K562 (cell line): ENCODE measurements at regions not wholly inside any gene's neighbourhood (a gene's known extent, or its start where the extent isn't known, plus 50 kb on each side); places are given as distances from the start of the nearest gene placed in this dataset.

Source experiments
- ATAC-seq: fragments of 200-7000 bp; cut with Tn5 transposase; 3 replicates; pipeline ENCODE4 v1.9.1; 2020; ENCODE audit warnings: moderate library complexity
- BruUV-seq: library from RNA; stranded (reverse); fragments of 400-500 nt; replicated peaks from 2 replicates; lab custom pipeline; 2021; lab: Mats Ljungman, UMichigan
- CTCF ChIA-PET: fragments of 300-600 bp; formaldehyde crosslinking; extraction: SDS; loops from one replicate; lab custom pipeline; 2021; ENCODE audit warnings: low intra/inter-chr PET ratio; lab: Yijun Ruan, JAX
- POLR2A ChIA-PET: fragments of 300-600, 350-650 bp; sonication (Branson Sonifier 250); formaldehyde crosslinking; extraction: SDS; loops from one replicate; lab custom pipeline; 2021; ENCODE audit warnings: antibody characterized with exemption, inconsistent platforms; lab: Yijun Ruan, JAX
- DNase-seq, 4 experiments: peaks; one replicate each; pipeline versions ENCODE4 v3.0.0 to v3.0.0-alpha.2; 2011 to 2018; ENCODE audit warnings: low spot score in 3 of 4, mixed read lengths in 3 of 4; ENCODE audit errors: extremely low read depth in 1 of 4
- FAIRE-seq: peaks from 2 replicates; lab custom pipeline; 2011; peaks lifted over from hg19 to GRCh38; lab: Jason Lieb, UNC
- H2AFZ ChIP-seq: 2 replicates; pipeline ENCODE4 v1.6.0; 2011; ENCODE audit warnings: low read depth, low read length, control low read depth, inconsistent platforms
- H3K27ac ChIP-seq: fragments of 200-600 bp; 3 replicates; pipeline ENCODE4 v1.8.0; 2011; ENCODE audit warnings: low read depth, mild to moderate bottlenecking, control low read depth, inconsistent platforms, low read length, moderate library complexity, mixed read lengths; ENCODE audit errors: extremely low read depth
- H3K27me3 ChIP-seq, 2 experiments: fragments of 300-600 bp in 1 of 2; 2 replicates in 1 of 2; 3 replicates in 1 of 2; pipeline versions ENCODE4 v1.6.0 to v1.8.0; 2011; ENCODE audit warnings: inconsistent platforms in 2 of 2, low read length in 2 of 2, mild to moderate bottlenecking in 1 of 2, mixed read lengths in 1 of 2, moderate library complexity in 1 of 2; ENCODE audit not compliant: control insufficient read depth in 2 of 2, insufficient read depth in 2 of 2
- H3K36me3 ChIP-seq: fragments of 300-600 bp; 3 replicates; pipeline ENCODE4 v1.8.0; 2011; ENCODE audit warnings: mild to moderate bottlenecking, low read length, inconsistent platforms; ENCODE audit not compliant: control insufficient read depth, insufficient read depth
- H3K4me1 ChIP-seq, 2 experiments: fragments of 200-600 bp in 1 of 2; replicated peaks in 1 of 2; 2 replicates in 1 of 2; 3 replicates in 1 of 2; pipeline versions ENCODE4 v1.5.1 to v1.8.0; 2011; ENCODE audit warnings: inconsistent platforms in 2 of 2, low read length in 2 of 2, mild to moderate bottlenecking in 1 of 2, mixed read lengths in 1 of 2, moderate library complexity in 1 of 2; ENCODE audit not compliant: control insufficient read depth in 2 of 2, insufficient read depth in 2 of 2
- H3K4me2 ChIP-seq: 2 replicates; pipeline ENCODE4 v1.6.1; 2011; ENCODE audit warnings: low read length, control low read depth, inconsistent platforms, mixed read lengths; ENCODE audit not compliant: insufficient read depth
- H3K4me3 ChIP-seq: fragments of 200-600 bp; sonication (generic), shearing (Covaris generic); 2 replicates; pipeline ENCODE4 v1.5.1; 2016; ENCODE audit warnings: control low read depth, inconsistent platforms
- H3K79me2 ChIP-seq: fragments of 200-600 bp; 3 replicates; pipeline ENCODE4 v1.8.0; 2011; ENCODE audit warnings: low read length, inconsistent platforms; ENCODE audit not compliant: control insufficient read depth, insufficient read depth
- H3K9ac ChIP-seq, 2 experiments: 2 replicates each; pipeline versions ENCODE4 v1.6.0 to v1.6.1; 2011; ENCODE audit warnings: low read depth in 2 of 2, low read length in 2 of 2, control low read depth in 1 of 2, inconsistent platforms in 1 of 2, mild to moderate bottlenecking in 1 of 2, mixed read lengths in 1 of 2; ENCODE audit not compliant: insufficient read depth in 1 of 2
- H3K9me1 ChIP-seq: one replicate; pipeline ENCODE4 v1.6.0; 2011; ENCODE audit warnings: inconsistent platforms, mild to moderate bottlenecking, low read length, moderate library complexity; ENCODE audit not compliant: control insufficient read depth, insufficient read depth
- H3K9me3 ChIP-seq: replicated peaks from 2 replicates; pipeline ENCODE4 v1.5.1; 2011; ENCODE audit warnings: low read depth, low read length, inconsistent platforms; ENCODE audit not compliant: control insufficient read depth, insufficient read depth
- H4K20me1 ChIP-seq: replicated peaks from 2 replicates; pipeline ENCODE4 v1.6.1; 2011; ENCODE audit warnings: low read length, inconsistent platforms, mixed read lengths; ENCODE audit not compliant: control insufficient read depth, insufficient read depth
- CSDE1 ChIP-seq, 2 experiments: fragments of 450-650 bp; IDR thresholded peaks; 2 replicates each; pipeline ENCODE4 v1.6.1; 2016; ENCODE audit warnings: mild to moderate bottlenecking in 1 of 2
- DPF2 ChIP-seq: fragments of 450-650 bp; IDR thresholded peaks from 2 replicates; pipeline ENCODE4 v1.6.1; 2016
- ESRRB ChIP-seq: fragments of 250-450 bp; sonication (Bioruptor Pico); IDR thresholded peaks from 2 replicates; pipeline ENCODE4 v1.5.0; 2020; ENCODE audit warnings: mild to moderate bottlenecking, moderate library complexity, borderline replicate concordance
- FOXM1 ChIP-seq, 2 experiments: fragments of 450-650 bp in 1 of 2; sonication (generic) in 1 of 2; formaldehyde crosslinking in 1 of 2; IDR thresholded peaks; 2 replicates each; pipeline versions ENCODE4 v1.6.1 to v1.9.0; 2017 to 2022; ENCODE audit warnings: low read depth in 2 of 2, mild to moderate bottlenecking in 2 of 2, missing genetic modification reagents in 1 of 2, moderate library complexity in 1 of 2
- GABPB1 ChIP-seq: sonication (generic); formaldehyde crosslinking; IDR thresholded peaks from 2 replicates; pipeline ENCODE4 v1.8.0; 2022; ENCODE audit warnings: mild to moderate bottlenecking, missing genetic modification reagents
- SMAD1 ChIP-seq: fragments of 150-350 bp; IDR thresholded peaks from 2 replicates; pipeline ENCODE4 v1.6.1; 2014; ENCODE audit warnings: low read length, low read depth; ENCODE audit not compliant: partially characterized antibody
- SP1 ChIP-seq: sonication (generic); formaldehyde crosslinking; IDR thresholded peaks from 2 replicates; pipeline ENCODE4 v1.8.1; 2022; ENCODE audit warnings: mild to moderate bottlenecking, missing genetic modification reagents
- ZKSCAN8 ChIP-seq: fragments of 200-800 bp; sonication (Bioruptor generic); IDR thresholded peaks from 2 replicates; pipeline ENCODE4 v1.6.1; 2016; ENCODE audit warnings: missing genetic modification characterization, missing compliant biosample characterization
- ZNF146 ChIP-seq: IDR thresholded peaks from one replicate; pipeline ENCODE4 v1.6.1; 2018; ENCODE audit warnings: missing compliant biosample characterization; ENCODE audit not compliant: unreplicated experiment
- whole genome bisulfite sequencing: fragments of 100-300 bp; shearing (Covaris generic); methylation state at CpG from one replicate; pipeline ENCODE4 v1.1.6; 2016; ENCODE audit warnings: low coverage, mixed read lengths; ENCODE audit not compliant: insufficient coverage; ENCODE audit errors: missing lambda C conversion rate; 5-methylcytosine and 5-hydroxymethylcytosine counted together
- in situ Hi-C: fragments of 300-500 bp; cut with MboI; formaldehyde crosslinking; loops from 4 replicates; pipeline ENCODE4 v1.15.0; 2018; ENCODE audit warnings: inconsistent platforms, mixed read lengths
- intact Hi-C: fragments of 100-400 bp; cut with micrococcal nuclease; formaldehyde crosslinking; loops from 2 replicates; pipeline ENCODE4 v1.14.2; 2022
- TF ChIP-seq, protein P1 (sequence below): fragments of 450-650 bp; IDR thresholded peaks from 2 replicates; pipeline ENCODE4 v1.6.1; 2016; ENCODE audit warnings: missing biosample characterization, missing genetic modification characterization
- TF ChIP-seq, protein P2 (sequence below): sonication (generic); formaldehyde crosslinking; IDR thresholded peaks from 2 replicates; pipeline ENCODE4 v1.8.0; 2023; ENCODE audit warnings: missing genetic modification reagents, mild to moderate bottlenecking, borderline replicate concordance

- TF ChIP-seq SMAD1 = no peak
- no peak for TF ChIP-seq ZKSCAN8
- TF ChIP-seq, protein P1, sequence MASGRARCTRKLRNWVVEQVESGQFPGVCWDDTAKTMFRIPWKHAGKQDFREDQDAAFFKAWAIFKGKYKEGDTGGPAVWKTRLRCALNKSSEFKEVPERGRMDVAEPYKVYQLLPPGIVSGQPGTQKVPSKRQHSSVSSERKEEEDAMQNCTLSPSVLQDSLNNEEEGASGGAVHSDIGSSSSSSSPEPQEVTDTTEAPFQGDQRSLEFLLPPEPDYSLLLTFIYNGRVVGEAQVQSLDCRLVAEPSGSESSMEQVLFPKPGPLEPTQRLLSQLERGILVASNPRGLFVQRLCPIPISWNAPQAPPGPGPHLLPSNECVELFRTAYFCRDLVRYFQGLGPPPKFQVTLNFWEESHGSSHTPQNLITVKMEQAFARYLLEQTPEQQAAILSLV (tag) = no peak
Measured at GRCh38 chr1:87880764-87881163, 552.1 kb downstream of the LMO4 start (continued).

DNA sequence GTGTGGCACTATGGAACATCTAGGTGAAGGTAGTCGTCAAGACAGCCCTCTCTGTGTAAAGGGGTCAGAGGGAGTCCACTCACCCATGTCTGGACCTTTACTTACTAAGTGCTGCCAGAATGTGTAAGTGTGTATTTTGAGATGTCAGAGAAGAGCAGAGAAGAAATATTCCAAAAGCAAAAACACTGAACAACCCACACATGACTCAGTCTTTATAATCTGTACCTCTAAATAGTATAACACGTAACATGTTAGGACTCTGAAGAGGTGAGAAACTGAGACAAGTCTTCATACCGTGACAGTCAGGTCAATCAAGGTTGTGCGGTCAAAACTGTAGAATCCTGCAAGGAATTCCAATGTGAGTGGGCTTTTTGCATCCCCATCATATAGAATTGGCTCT is 555.2 kb downstream of the LMO4 start:
- intact Hi-C loops = no loop called here

More for the DNA sequence above, 555.2 kb downstream of the LMO4 start:
- FAIRE-seq = no peak
- H3K4me2 ChIP-seq = no peak overlapping the region
- no peak for ATAC-seq
- no peaks in the 10 kb centered on the region for H3K79me2 ChIP-seq
- H3K9ac ChIP-seq = no peak overlapping the region
- WGBS = 5% methylated on average over 4 of the region's 4 CpGs
- in situ Hi-C loops = no loop called here
- TF ChIP-seq DPF2 (no peak), ESRRB (CRISPR knock-in tag) (no peak), CSDE1 (IDR thresholded peaks at IDR 0.05) (no peak), SP1 (CRISPR knock-in tag) (no peak), FOXM1 (IDR thresholded peaks at IDR 0.05; ENCODE audit: low read depth) (no peak), FOXM1 (CRISPR knock-in tag; IDR thresholded peaks at IDR 0.05; ENCODE audit: low read depth) (no peak), ZNF146 (CRISPR knock-in tag) (no peak), GABPB1 (CRISPR knock-in tag) (no peak)
- TF ChIP-seq, protein P2, sequence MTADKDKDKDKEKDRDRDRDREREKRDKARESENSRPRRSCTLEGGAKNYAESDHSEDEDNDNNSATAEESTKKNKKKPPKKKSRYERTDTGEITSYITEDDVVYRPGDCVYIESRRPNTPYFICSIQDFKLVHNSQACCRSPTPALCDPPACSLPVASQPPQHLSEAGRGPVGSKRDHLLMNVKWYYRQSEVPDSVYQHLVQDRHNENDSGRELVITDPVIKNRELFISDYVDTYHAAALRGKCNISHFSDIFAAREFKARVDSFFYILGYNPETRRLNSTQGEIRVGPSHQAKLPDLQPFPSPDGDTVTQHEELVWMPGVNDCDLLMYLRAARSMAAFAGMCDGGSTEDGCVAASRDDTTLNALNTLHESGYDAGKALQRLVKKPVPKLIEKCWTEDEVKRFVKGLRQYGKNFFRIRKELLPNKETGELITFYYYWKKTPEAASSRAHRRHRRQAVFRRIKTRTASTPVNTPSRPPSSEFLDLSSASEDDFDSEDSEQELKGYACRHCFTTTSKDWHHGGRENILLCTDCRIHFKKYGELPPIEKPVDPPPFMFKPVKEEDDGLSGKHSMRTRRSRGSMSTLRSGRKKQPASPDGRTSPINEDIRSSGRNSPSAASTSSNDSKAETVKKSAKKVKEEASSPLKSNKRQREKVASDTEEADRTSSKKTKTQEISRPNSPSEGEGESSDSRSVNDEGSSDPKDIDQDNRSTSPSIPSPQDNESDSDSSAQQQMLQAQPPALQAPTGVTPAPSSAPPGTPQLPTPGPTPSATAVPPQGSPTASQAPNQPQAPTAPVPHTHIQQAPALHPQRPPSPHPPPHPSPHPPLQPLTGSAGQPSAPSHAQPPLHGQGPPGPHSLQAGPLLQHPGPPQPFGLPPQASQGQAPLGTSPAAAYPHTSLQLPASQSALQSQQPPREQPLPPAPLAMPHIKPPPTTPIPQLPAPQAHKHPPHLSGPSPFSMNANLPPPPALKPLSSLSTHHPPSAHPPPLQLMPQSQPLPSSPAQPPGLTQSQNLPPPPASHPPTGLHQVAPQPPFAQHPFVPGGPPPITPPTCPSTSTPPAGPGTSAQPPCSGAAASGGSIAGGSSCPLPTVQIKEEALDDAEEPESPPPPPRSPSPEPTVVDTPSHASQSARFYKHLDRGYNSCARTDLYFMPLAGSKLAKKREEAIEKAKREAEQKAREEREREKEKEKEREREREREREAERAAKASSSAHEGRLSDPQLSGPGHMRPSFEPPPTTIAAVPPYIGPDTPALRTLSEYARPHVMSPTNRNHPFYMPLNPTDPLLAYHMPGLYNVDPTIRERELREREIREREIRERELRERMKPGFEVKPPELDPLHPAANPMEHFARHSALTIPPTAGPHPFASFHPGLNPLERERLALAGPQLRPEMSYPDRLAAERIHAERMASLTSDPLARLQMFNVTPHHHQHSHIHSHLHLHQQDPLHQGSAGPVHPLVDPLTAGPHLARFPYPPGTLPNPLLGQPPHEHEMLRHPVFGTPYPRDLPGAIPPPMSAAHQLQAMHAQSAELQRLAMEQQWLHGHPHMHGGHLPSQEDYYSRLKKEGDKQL = no peak
- no peaks in the 10 kb centered on the region for H3K4me1 ChIP-seq
- H4K20me1 ChIP-seq = no peaks in the 10 kb centered on the region
- no TSS peak for BruUV-seq
- no peak overlapping the region for H3K4me3 ChIP-seq
- no peaks in the 10 kb centered on the region for H3K9me3 ChIP-seq
- DNase-seq = no peak
- no peak overlapping the region for H3K27ac ChIP-seq
- H3K36me3 ChIP-seq = no peaks in the 10 kb centered on the region
- ChIA-PET CTCF (no interaction called here), POLR2A (no interaction called here)
- H2AFZ ChIP-seq = no peak overlapping the region
- H3K9me1 ChIP-seq = no peaks in the 10 kb centered on the region
- H3K27me3 ChIP-seq = no peaks in the 10 kb centered on the region
